GM19043 (cell line): ENCODE measurements at regions not wholly inside any gene's neighbourhood (a gene's known extent, or its start where the extent isn't known, plus 50 kb on each side); places are given as distances from the start of the nearest gene placed in this dataset.
"Not testable (repeated sequence)": the region's sequence is repeated elsewhere in the genome, so short reads cannot be mapped to it uniquely, and the experiment has no call there.

Experiments
- ATAC-seq: cut with Tn5 transposase; IDR thresholded peaks from one replicate; pipeline ENCODE4 v1.9.1; 2021; ENCODE audit warnings: low read depth; ENCODE audit not compliant: unreplicated experiment

DNA sequence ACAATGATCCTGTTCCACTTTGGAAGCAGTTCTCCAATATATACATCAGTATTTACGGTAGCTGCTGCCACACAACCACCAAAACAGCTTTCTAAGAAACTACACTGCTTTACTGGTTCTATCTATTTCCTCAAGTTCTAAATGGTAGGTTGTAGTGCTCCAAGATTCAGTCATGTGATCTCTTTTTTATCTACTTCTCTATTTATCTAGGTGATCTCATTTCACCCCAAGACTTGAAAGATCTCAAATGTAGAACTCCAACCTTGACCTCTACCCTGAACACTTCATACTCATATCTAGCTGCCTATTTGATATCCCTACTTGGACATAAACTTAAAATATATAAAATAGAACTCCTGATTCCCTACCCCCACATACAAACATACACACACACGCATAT lies 133.9 kb upstream of the RAP1B start:
- no peak for ATAC-seq

GRCh38 chr12:68477261-68477772 lies 133.4 kb upstream of the RAP1B start:
- ATAC-seq = no peak

DNA sequence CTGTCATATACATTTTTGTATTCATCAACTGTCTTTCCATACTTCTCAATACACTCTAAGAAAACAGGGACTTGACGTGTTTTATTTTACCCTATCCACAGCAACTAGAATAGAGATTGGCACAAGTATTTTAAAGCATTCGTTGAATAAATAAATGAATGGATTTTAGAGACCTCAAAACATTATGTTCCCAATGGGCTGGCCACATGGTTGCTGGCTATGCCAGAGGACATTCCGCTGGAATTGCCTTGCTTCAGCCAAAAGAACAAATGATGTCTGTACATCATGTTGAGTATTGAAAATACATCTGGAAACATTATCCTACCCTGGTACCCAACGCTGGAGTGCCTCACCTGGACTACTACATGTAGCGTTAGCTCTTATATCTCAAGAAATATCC lies 132.8 kb upstream of the RAP1B start:
- ATAC-seq = no peak

DNA sequence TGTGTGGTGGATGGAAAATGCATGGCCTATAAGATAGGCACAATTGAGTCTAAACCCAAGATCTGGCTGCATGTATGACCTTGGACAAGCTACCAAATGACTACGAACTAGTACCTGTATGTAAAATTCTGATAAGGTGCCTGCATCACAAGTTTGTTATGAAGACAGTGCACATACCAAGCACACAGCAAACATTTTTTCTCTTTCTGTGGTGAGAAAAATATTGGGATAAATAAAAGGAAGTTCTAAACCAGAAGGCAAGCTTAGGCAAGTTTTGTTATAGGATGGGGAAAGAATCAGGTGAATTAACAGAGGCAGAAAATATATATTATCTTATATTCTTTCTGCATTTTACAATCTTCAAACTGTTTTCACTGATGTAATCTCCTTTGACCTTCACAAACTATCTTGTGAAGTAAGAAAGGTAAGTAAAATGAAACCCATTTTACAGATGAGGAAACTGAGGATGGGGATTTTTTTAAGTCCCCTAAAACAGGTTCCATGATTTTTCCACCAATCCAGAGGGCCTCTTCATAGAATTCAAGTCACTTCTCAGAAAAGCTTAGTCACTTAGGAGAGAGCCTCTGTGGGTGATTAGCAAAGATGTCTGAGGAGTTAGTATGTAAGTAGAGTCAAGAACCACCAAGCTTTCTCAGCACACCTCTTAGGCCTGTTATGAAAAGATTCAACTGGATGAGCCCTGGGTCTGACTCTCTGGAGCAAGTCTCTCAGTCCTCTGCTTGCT lies 132.0 kb upstream of the RAP1B start:
- no peak for ATAC-seq

DNA sequence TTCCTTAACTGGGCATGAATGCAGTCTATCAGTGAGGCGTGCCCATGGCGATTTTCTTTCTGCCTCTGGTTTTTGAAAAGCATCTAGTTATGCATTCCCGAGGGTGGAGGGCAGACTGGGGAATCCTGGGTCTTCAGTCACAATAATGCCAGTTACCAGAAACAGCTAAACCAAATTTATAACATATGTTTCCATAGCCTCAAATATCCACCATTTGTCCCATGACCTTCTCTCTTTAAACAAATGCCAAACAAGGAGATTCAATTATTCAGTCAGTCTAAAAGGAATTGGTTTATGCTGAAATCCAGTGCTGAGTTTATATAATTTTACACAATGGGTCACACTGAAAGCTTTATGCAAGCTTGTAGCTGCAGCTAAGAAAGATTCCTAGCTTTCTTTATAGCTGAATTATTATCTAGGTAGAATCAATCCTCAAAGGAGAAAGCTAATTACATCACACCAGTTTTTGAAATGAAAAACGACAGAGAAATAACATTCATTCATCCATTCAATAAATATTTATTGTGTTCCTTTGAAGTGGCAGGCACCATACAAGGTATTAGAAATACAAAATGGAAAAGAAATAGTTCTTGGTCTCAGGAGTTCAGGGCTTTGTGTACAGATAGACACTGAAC lies 131.3 kb upstream of the RAP1B start:
- no peak for ATAC-seq

- ATAC-seq = no peak
Measured at GRCh38 chr12:68479896-68480291, 130.8 kb upstream of the RAP1B start.

DNA sequence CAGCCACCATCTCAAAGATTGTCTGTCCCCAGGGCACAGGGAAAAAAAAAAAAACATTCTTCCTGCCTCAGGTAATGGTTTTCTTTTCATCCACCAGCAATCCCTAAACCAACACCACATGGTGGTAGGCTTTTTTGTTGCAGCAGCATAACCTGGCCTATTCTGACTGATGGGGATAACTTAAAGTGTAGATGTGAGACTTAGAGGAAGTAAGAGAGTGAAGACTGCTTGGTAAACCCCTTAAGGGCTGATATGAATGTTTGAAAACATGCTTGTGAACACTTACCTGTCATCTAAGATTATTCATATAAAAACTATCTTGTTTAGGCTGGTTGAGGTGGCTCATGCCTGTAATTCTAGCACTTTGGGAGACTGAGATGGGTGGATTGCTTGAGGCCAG lies 130.2 kb upstream of the RAP1B start:
- ATAC-seq = no peak

GRCh38 chr12:68481181-68481941 lies 129.3 kb upstream of the RAP1B start:
- no peak for ATAC-seq

- no peak for ATAC-seq
Measured at GRCh38 chr12:68482014-68482413, 128.7 kb upstream of the RAP1B start.

DNA sequence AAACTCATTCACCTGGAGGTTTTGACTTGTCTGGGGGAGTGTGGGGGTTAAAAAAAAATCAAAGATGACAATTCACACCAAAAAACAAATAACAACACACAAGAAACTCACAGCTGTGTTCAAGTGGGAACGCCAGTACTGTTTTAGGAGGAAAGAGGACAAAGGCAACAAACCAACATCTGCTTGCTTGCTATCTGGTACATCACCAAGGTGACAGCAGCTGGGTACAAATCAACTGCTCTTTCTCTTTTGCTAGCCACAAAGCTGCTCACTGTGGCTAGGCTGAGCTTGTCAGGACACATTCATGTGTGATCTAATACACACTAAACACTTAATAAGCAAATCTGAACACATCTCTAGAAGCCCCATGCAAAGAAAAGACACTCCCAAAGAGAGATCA lies 128.0 kb upstream of the RAP1B start:
- peak; percentile 65 for ATAC-seq

DNA sequence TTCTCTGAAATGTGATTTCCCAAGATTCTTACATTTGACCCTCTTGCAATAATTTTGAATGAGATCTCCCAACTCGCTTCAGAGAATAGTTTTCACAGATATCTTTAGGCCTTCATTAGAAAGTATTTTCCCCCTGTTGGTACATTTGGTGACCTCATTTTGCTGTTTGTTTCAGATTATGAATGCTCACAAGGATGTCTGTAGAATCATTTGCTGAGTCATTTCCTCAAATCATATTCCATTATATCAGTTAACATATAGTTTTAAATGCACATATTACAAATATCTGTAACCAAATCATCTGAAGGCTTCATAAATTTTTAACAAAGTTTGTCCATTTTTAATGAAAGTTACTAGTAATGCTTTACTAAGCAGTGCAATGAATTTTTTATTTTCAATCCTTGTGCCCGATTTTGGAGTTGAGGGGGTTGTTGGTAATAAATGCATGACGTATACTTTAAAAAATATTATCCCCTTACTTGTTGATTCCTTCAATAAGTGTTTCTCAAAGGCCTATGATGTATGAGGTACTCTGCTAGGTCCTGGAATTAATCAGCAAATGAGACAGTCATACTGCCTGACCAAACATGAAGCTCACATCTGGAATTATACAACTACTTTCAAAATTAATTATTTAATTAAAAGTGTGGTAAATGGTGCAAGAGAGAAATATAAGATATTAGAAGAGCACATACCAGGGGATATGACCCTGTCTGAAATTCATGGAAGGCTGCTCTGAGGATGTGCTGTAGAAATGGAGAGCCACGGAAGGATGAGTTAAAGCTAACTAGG lies 126.9 kb upstream of the RAP1B start:
- no peak for ATAC-seq

DNA sequence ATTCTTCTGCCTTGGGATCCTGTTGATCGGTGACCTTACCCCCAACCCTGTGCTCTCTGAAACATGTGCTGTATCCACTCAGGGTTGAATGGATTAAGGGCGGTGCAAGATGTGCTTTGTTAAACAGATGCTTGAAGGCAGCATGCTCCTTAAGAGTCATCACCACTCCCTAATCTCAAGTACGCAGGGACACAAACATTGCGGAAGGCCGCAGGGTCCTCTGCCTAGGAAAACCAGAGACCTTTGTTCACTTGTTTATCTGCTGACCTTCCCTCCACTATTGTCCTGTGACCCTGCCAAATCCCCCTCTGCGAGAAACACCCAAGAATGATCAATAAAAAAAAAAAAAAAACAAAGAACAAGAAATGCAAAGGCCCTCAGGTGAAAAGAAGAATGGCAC lies 126.1 kb upstream of the RAP1B start:
- not testable (repeated sequence) for ATAC-seq

DNA sequence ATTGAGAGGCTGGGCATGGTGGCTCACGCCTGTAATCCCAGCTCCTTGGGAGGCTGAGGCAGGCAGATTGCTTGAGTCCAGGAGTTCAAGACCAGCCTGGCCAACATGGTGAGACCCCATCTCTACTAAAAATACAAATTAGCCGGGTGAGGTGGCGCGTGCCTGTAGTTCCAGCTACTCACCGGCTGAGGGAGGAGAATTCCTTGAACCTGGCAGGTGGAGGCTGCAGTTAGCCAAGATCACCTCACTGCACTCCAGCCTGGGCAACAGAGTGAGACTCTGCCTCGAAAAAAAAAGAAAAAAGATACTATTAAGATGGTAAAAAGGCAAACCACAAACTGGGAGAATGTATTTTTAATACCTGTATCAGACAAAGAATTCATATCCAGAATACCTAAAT lies 124.2 kb upstream of the RAP1B start:
- not testable (repeated sequence) for ATAC-seq

DNA sequence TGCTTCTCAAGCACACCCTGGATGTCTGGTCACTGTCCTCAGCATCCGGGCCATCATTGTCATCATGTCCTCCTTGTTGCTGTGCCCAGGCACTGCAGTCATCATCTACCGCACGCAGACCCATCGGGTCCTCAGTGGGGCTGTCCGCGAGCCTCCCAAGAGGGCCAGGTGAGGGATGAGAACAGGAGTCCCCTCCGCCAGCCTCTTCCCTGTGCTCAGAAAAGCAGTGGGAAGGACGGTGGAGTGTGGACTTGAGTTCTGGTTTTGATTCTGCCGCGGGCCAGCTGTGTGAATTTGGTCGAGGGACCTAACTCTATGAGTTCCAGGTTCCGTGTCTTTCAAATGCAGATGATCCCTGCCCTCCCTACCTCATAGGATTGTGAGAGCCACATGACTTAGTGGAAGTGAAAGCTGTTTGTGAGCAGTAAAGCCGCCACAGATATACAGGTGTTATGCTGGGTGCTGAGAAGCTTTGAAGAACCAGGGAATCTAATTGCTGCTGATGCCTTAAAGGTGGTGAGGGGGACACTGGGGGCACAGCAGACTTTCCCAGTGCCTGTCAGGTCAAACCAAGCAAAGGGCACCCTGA lies 122.9 kb upstream of the RAP1B start:
- no peak for ATAC-seq

DNA sequence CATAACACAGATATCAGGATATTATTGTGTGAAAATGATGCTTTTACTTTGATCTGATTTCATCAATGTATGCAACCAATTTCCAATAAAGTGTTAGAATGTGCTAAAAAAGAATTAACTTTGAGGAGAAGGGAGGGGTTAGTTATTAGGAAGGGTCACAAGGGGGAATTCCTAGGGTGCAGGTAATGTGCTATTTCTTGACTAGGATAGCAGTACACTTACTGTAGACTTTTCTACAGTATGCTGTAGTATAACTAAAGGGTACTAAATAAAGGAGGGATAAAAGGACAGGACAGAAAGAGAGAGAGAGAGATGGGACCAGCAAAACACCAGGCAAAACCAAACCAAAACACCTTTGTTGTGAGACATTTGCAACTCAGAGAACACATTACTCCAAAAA lies 121.4 kb upstream of the RAP1B start:
- ATAC-seq = no peak

- no peak for ATAC-seq
Measured at GRCh38 chr12:68490476-68490875, 120.2 kb upstream of the RAP1B start.

DNA sequence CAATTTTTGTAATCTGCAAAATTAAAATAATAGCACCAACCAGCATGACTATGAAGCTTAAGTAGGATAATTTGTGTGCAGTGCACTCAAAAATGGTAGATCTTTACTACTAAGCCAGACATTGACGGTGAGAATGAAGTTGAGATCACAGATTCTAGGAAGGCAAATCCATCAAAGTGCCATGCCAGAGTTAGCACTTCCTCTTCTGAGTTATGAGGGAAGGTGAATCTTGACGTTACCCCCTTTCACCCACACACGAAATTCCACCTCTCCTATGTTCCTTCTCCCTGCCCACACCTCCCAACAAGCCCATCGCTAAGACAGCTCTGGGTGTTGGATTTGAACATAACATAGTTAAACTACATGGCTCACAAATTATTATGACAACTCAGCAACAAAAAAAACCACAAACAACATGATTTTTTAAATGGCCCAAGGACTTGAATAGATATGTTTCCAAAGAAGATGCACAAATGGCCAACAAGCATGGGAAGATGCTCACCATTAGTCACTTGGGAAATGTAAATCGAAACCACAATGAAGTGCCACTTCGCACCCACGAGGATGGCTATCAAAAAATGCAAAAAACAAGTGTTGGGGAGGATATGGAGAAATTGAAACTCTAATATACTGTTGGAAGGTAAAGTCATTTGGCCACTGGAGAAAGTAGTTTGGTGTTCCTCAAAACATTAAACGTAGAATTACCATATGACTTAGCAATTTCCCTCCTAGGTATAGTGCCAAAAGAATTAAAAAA lies 119.3 kb upstream of the RAP1B start:
- ATAC-seq = no peak

DNA sequence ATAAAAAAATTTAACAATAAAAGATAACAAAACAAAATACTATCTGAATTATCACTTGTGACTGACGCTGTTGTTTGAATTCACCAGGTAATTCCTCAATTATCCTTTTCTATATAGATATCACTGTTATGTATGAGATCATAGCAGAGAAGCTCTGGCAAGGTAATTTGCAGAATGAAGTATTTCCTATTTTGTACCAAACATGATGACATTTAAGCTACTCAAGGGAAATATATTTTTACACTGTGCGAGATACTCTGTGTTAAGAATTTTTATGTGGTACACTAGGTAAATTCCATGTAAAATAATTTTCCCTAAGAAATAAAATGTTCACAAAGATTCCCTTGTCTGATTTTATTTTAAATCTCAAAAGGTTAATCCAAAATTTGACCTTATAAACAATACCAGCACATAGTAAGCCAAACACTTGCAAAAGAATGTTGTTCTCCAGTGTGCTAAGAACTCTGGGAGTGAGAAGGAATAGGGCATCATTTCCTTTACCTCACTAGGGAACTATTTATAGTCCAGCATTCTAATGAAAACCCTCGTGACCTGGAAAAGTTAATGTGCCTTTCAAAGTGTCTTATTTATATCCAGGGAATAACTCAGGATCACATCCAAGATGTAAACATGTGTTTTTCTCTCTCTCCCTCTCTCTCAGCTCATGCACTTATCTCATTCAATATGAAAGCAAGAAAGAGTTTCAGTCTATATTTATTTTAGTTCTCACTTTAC lies 115.2 kb upstream of the RAP1B start:
- ATAC-seq = no peak

DNA sequence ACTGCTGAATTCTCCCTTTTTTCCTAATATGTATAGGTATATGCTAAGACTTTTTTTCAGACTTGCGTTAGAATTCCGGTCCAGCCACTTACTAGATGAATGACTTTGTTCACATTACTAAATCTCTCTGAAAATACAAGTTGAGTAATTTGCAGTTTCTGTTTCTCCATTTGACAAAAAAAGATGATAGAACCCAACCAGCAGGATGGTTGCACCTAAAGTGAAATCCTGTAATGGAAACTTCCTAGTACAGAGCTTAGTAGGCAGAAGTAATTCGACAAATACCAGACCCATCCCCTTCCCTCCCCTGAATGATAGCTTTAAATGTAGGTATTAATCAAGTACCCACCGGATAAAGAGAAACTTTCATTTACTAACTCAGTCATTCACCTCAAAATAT lies 113.6 kb upstream of the RAP1B start:
- no peak for ATAC-seq
